Loucy (cell line): ENCODE measurements at regions not wholly inside any gene's neighbourhood (a gene's known extent, or its start where the extent isn't known, plus 50 kb on each side); places are given as distances from the start of the nearest gene placed in this dataset.

ENCODE experiments used
- EZH2phosphoT487 ChIP-seq: fragments of 200-600 bp; IDR thresholded peaks from 2 replicates; pipeline ENCODE4 v1.6.1; 2018; ENCODE audit warnings: antibody characterized with exemption, mild to moderate bottlenecking, moderate library complexity, borderline replicate concordance
- TF ChIP-seq, protein P1 (sequence below): fragments of 200-600 bp; sonication (generic); conservative IDR thresholded peaks from 2 replicates; pipeline ENCODE4 v1.5.1; 2014; ENCODE audit warnings: mild to moderate bottlenecking, antibody characterized with exemption, low read length

DNA sequence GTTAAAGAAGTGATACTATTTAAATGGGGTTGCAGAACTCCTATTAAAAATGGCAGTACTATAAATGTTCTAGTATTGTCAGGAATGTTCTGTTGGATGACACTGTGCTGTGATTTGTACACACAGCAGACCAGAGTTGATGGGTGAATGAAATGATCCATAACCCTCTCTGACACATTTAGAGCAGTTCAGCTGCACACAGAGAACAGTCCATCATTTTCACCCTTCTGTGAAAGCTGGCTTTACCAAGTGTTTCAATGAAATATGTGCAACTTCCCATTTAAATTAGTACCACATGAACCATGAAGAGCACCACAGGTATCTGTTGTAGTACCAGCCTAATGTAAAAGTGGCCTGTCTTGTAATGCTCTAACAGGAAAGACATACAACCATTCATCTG, 981.4 kb downstream of the TMEM182 start:
- TF ChIP-seq, protein P1, sequence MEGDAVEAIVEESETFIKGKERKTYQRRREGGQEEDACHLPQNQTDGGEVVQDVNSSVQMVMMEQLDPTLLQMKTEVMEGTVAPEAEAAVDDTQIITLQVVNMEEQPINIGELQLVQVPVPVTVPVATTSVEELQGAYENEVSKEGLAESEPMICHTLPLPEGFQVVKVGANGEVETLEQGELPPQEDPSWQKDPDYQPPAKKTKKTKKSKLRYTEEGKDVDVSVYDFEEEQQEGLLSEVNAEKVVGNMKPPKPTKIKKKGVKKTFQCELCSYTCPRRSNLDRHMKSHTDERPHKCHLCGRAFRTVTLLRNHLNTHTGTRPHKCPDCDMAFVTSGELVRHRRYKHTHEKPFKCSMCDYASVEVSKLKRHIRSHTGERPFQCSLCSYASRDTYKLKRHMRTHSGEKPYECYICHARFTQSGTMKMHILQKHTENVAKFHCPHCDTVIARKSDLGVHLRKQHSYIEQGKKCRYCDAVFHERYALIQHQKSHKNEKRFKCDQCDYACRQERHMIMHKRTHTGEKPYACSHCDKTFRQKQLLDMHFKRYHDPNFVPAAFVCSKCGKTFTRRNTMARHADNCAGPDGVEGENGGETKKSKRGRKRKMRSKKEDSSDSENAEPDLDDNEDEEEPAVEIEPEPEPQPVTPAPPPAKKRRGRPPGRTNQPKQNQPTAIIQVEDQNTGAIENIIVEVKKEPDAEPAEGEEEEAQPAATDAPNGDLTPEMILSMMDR = no peak
- no peak for TF ChIP-seq EZH2phosphoT487
